ENCODE measurements at regions not wholly inside any gene's neighbourhood (a gene's known extent, or its start where the extent isn't known, plus 50 kb on each side); places are given as distances from the start of the nearest gene placed in this dataset.

DNA sequence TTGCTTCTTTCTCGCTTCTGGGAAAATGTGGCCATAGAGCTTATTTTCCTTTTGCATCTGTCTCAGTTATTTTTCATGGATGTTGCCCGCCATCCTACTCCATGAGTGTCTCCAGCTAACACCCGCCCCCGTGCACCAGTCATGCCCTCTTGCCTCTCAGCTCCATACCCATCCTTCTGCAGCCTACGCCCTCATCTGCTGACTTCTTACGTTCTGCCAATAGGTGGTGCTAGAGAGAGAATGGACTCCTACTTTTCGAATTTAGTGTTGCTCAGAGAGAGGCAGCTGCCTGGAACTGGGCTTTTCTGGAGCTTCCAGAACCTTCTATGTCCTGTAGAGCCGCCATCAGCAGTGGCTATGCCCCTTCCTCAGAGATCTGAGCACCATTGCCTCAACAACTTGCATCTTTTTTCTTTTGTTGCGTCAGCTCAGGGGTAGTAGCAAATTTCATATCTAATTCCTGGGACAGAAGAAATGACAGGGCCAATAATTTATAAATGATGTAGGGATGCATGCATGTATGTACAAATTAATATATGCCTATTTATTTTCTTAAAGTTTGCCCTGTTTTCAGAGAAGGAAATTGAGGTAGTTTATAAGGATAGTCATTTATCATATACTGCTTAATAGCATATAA is 119.7 kb upstream of the MYOCD start:
- Histone ChIP-seq H2BK12ac (ENCODE audit: insufficient read length, low read depth, low read length) (no peak overlapping the region), H2AFZ (ENCODE audit: low read length) (no peak overlapping the region), H3T11ph (ENCODE audit: low read length) (no peak overlapping the region), H2BK20ac (ENCODE audit: low read depth, low read length, poor library complexity, severe bottlenecking) (no peak overlapping the region), H3K27me3 (ENCODE audit: insufficient read depth, low read length) (no peaks in the 10 kb centered on the region), H3K18ac (ENCODE audit: insufficient read length, low read depth, low read length) (no peak overlapping the region), H4K20me1 (ENCODE audit: control insufficient read depth, insufficient read depth, insufficient read length) (no peaks in the 10 kb centered on the region), H3K23ac (ENCODE audit: insufficient read length, low read depth, low read length) (no peak overlapping the region), H3K4me2 (ENCODE audit: insufficient read depth, insufficient read length, low read length) (no peak overlapping the region), H3K9ac (ENCODE audit: extremely low read depth, insufficient read length, low read length) (no peak overlapping the region), H4K8ac (replicated peaks; ENCODE audit: insufficient read length, low read depth, low read length) (no peak overlapping the region), H4K5ac (ENCODE audit: insufficient read length, low read depth, low read length) (peak overlapping the region; percentile 28), H3K9me3 (ENCODE audit: control insufficient read depth, low read depth, low read length) (no peaks in the 10 kb centered on the region), H3K27ac (ENCODE audit: insufficient read length, low read depth, low read length) (no peak overlapping the region), H3K14ac (ENCODE audit: insufficient read depth, low read length) (no peak overlapping the region), H3K79me2 (ENCODE audit: insufficient read depth, low read length) (no peaks in the 10 kb centered on the region), H2BK120ac (ENCODE audit: low read depth, low read length, poor library complexity, severe bottlenecking) (no peak overlapping the region), H3K4ac (ENCODE audit: low read depth, low read length) (no peak overlapping the region), H3K23me2 (ENCODE audit: insufficient read length, low read depth, low read length, poor library complexity, severe bottlenecking) (no peaks in the 10 kb centered on the region), H2AK5ac (ENCODE audit: insufficient read length, low read length) (no peak overlapping the region), H2BK5ac (ENCODE audit: insufficient read length, low read length) (no peak overlapping the region), H3K56ac (ENCODE audit: insufficient read length, low read depth, low read length) (no peak overlapping the region), H3K4me1 (ENCODE audit: insufficient read depth, low read length) (no peaks in the 10 kb centered on the region), H2BK15ac (ENCODE audit: low read depth, low read length) (no peak overlapping the region), H3K79me1 (ENCODE audit: insufficient read depth, low read depth, low read length, poor library complexity, severe bottlenecking) (no peaks in the 10 kb centered on the region), H4K91ac (ENCODE audit: insufficient read length, low read depth, low read length) (no peak overlapping the region)
- Mint-ChIP-seq H3K27me3 (ENCODE audit: low read depth) (no peaks in the 10 kb centered on the region), H3K27ac (no peak overlapping the region), H3K36me3 (ENCODE audit: insufficient read depth in 1 of 3, low read depth in 3 of 3) (no peaks in the 10 kb centered on the region), H3K9me3 (no peaks in the 10 kb centered on the region), H3K4me1 (peaks cover 0 to 2% of the 10 kb centered on the region in 2 experiments; a peak in 2 of 4 replicates), H3K4me3 (no peak overlapping the region; a peak in 1 of 5 replicates)
- WGBS (ENCODE audit: extremely low coverage, insufficient read length, low lambda C conversion rate), result no CpG with 5 or more reads among the region's 9 CpGs
- DNase-seq, result peak; percentile 77
- TF ChIP-seq, protein P1, sequence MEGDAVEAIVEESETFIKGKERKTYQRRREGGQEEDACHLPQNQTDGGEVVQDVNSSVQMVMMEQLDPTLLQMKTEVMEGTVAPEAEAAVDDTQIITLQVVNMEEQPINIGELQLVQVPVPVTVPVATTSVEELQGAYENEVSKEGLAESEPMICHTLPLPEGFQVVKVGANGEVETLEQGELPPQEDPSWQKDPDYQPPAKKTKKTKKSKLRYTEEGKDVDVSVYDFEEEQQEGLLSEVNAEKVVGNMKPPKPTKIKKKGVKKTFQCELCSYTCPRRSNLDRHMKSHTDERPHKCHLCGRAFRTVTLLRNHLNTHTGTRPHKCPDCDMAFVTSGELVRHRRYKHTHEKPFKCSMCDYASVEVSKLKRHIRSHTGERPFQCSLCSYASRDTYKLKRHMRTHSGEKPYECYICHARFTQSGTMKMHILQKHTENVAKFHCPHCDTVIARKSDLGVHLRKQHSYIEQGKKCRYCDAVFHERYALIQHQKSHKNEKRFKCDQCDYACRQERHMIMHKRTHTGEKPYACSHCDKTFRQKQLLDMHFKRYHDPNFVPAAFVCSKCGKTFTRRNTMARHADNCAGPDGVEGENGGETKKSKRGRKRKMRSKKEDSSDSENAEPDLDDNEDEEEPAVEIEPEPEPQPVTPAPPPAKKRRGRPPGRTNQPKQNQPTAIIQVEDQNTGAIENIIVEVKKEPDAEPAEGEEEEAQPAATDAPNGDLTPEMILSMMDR (conservative IDR thresholded peaks at IDR 0.05), result peak; percentile 81

All from H9 (cell line).